Skeletal muscle tissue (tissue), 3 donors: ENCODE measurements at regions not wholly inside any gene's neighbourhood (a gene's known extent, or its start where the extent isn't known, plus 50 kb on each side); places are given as distances from the start of the nearest gene placed in this dataset.

Source experiments
- H3K27ac ChIP-seq: one replicate; pipeline ENCODE4 v1.7.0; 2013; ENCODE audit warnings: mild to moderate bottlenecking, low read depth, low read length, inconsistent platforms
- H3K27me3 ChIP-seq, 3 donors: one replicate each; pipeline ENCODE4 v1.7.0; 2013; ENCODE audit warnings: low read length in 3 of 3; ENCODE audit not compliant: control insufficient read depth in 3 of 3, insufficient read depth in 3 of 3
- H3K36me3 ChIP-seq, 3 donors: one replicate each; pipeline ENCODE4 v1.7.0; 2013; ENCODE audit warnings: low read length in 3 of 3; ENCODE audit not compliant: control insufficient read depth in 3 of 3, insufficient read depth in 3 of 3
- H3K4me1 ChIP-seq, 3 donors: one replicate each; pipeline ENCODE4 v1.7.0; 2013; ENCODE audit warnings: low read length in 3 of 3, mild to moderate bottlenecking in 3 of 3; ENCODE audit not compliant: control insufficient read depth in 3 of 3, insufficient read depth in 3 of 3
- H3K4me3 ChIP-seq, 3 donors: one replicate each; pipeline ENCODE4 v1.7.0; 2013; ENCODE audit warnings: low read length in 3 of 3
- H3K9ac ChIP-seq, 3 donors: one replicate each; pipeline ENCODE4 v1.7.0; 2013; ENCODE audit warnings: low read length in 3 of 3, mild to moderate bottlenecking in 3 of 3, moderate library complexity in 2 of 3, low read depth in 1 of 3
- H3K9me3 ChIP-seq, 3 donors: one replicate each; pipeline ENCODE4 v1.7.0; 2013; ENCODE audit warnings: low read length in 3 of 3; ENCODE audit not compliant: control insufficient read depth in 3 of 3
- donor health status: Osteomylitis.

GRCh38 chr2:151024696-151025251 is 236.9 kb downstream of the RBM43 start:
- Histone ChIP-seq H3K4me3 (no peak overlapping the region), H3K9me3 (no peaks in the 10 kb centered on the region), H3K36me3 (no peaks in the 10 kb centered on the region), H3K4me1 (no peaks in the 10 kb centered on the region), H3K27ac (no peak overlapping the region), H3K27me3 (no peaks in the 10 kb centered on the region), H3K9ac (no peak overlapping the region)

- Histone ChIP-seq H3K4me1 (no peaks in the 10 kb centered on the region), H3K9ac (no peak overlapping the region), H3K9me3 (no peaks in the 10 kb centered on the region), H3K27ac (no peak overlapping the region), H3K4me3 (no peak overlapping the region), H3K36me3 (no peaks in the 10 kb centered on the region), H3K27me3 (no peaks in the 10 kb centered on the region)
Measured at GRCh38 chr2:151021747-151022452, 239.8 kb downstream of the RBM43 start.

GRCh38 chr2:151020411-151020810 is 241.3 kb downstream of the RBM43 start:
- H3K36me3 ChIP-seq = no peaks in the 10 kb centered on the region
- no peak overlapping the region for H3K4me3 ChIP-seq
- no peaks in the 10 kb centered on the region for H3K4me1 ChIP-seq
- H3K27ac ChIP-seq = no peak overlapping the region
- no peaks in the 10 kb centered on the region for H3K27me3 ChIP-seq
- H3K9ac ChIP-seq = no peak overlapping the region
- peaks cover 0 to 2% (median 0%) of the 10 kb centered on the region in 3 donors for H3K9me3 ChIP-seq

GRCh38 chr2:151009437-151010175 is 252.1 kb downstream of the RBM43 start:
- Histone ChIP-seq H3K9ac (no peak overlapping the region), H3K4me1 (no peaks in the 10 kb centered on the region), H3K4me3 (no peak overlapping the region), H3K36me3 (no peaks in the 10 kb centered on the region), H3K9me3 (peaks cover 0 to 2% (median 0%) of the 10 kb centered on the region in 3 donors), H3K27me3 (no peaks in the 10 kb centered on the region), H3K27ac (no peak overlapping the region)

- Histone ChIP-seq H3K9me3 (no peaks in the 10 kb centered on the region), H3K4me1 (no peaks in the 10 kb centered on the region), H3K27me3 (no peaks in the 10 kb centered on the region), H3K36me3 (no peaks in the 10 kb centered on the region), H3K9ac (no peak overlapping the region), H3K4me3 (no peak overlapping the region), H3K27ac (no peak overlapping the region)
Measured at GRCh38 chr2:151007365-151007764, 254.3 kb downstream of the RBM43 start.

GRCh38 chr2:151002959-151003600 is 258.6 kb downstream of the RBM43 start:
- Histone ChIP-seq H3K4me3 (no peak overlapping the region), H3K9ac (no peak overlapping the region), H3K27ac (no peak overlapping the region), H3K36me3 (no peaks in the 10 kb centered on the region), H3K4me1 (no peaks in the 10 kb centered on the region), H3K9me3 (no peaks in the 10 kb centered on the region), H3K27me3 (no peaks in the 10 kb centered on the region)

GRCh38 chr2:150997702-150998440 is 263.8 kb downstream of the RBM43 start:
- H3K27ac ChIP-seq = no peak overlapping the region
- no peak overlapping the region for H3K4me3 ChIP-seq
- H3K27me3 ChIP-seq = no peaks in the 10 kb centered on the region
- no peaks in the 10 kb centered on the region for H3K36me3 ChIP-seq
- H3K9ac ChIP-seq = no peak overlapping the region
- H3K4me1 ChIP-seq = peaks cover 0 to 3% (median 0%) of the 10 kb centered on the region in 3 donors
- no peaks in the 10 kb centered on the region for H3K9me3 ChIP-seq

GRCh38 chr2:150997066-150997465 is 264.6 kb downstream of the RBM43 start:
- no peak overlapping the region for H3K9ac ChIP-seq
- no peaks in the 10 kb centered on the region for H3K9me3 ChIP-seq
- no peaks in the 10 kb centered on the region for H3K36me3 ChIP-seq
- no peak overlapping the region for H3K4me3 ChIP-seq
- H3K4me1 ChIP-seq = peaks cover 0 to 3% (median 0%) of the 10 kb centered on the region in 3 donors
- H3K27ac ChIP-seq = no peak overlapping the region
- no peaks in the 10 kb centered on the region for H3K27me3 ChIP-seq

GRCh38 chr2:150994076-150994475 is 267.6 kb downstream of the RBM43 start:
- H3K27ac ChIP-seq = no peak overlapping the region
- no peak overlapping the region for H3K4me3 ChIP-seq
- no peaks in the 10 kb centered on the region for H3K36me3 ChIP-seq
- H3K9me3 ChIP-seq = peaks cover 0 to 4% (median 2%) of the 10 kb centered on the region in 3 donors
- peaks cover 0 to 3% (median 0%) of the 10 kb centered on the region in 3 donors for H3K4me1 ChIP-seq
- no peak overlapping the region for H3K9ac ChIP-seq
- no peaks in the 10 kb centered on the region for H3K27me3 ChIP-seq
